ENCODE measurements at regions not wholly inside any gene's neighbourhood (a gene's known extent, or its start where the extent isn't known, plus 50 kb on each side); places are given as distances from the start of the nearest gene placed in this dataset.
A peak's percentile ranks its signal among the peaks of the same experiment; 100 is the strongest.

- H3K4me2 ChIP-seq (ENCODE audit: low read length), result no peak overlapping the region
- no peaks in the 10 kb centered on the region for H3K9me3 ChIP-seq (ENCODE audit: low read length)
- H3K79me2 ChIP-seq (ENCODE audit: insufficient read depth, low read depth, low read length), result no peaks in the 10 kb centered on the region
- no peaks in the 10 kb centered on the region for H4K20me1 ChIP-seq (ENCODE audit: insufficient read depth, low read length)
- no peaks in the 10 kb centered on the region for H3K36me3 ChIP-seq (ENCODE audit: insufficient read depth, low read length)
- no peak overlapping the region for H3K27ac ChIP-seq (ENCODE audit: low read depth, low read length, poor library complexity, severe bottlenecking)
- DNase-seq (ENCODE audit: low spot score), result peak; percentile 3
- H3K4me1 ChIP-seq (ENCODE audit: insufficient read depth, low read length, poor library complexity, severe bottlenecking), result no peaks in the 10 kb centered on the region
- no peak for TF ChIP-seq EZH2phosphoT487 (IDR thresholded peaks at IDR 0.05; ENCODE audit: borderline replicate concordance, low read depth, low read length)
- peak; percentile 70 for TF ChIP-seq CTCF (conservative IDR thresholded peaks at IDR 0.05; ENCODE audit: low read length)
- H2AFZ ChIP-seq (ENCODE audit: low read length), result no peak overlapping the region
- BruUV-seq (replicated peaks), result no TSS peak
- ChIA-PET CTCF (ENCODE audit: unreplicated experiment) (no interaction called here), POLR2A (no interaction called here)
- no peaks in the 10 kb centered on the region for H3K9me2 ChIP-seq (ENCODE audit: insufficient read depth, low read length)
- intact Hi-C loops (cut with micrococcal nuclease; ENCODE audit: unreplicated experiment), result loop anchor here (2.0 kb wide), 1 partner anchor 818 kb away; no protein-coding TSS in a partner anchor
- H3K4me3 ChIP-seq (ENCODE audit: low read depth, low read length, poor library complexity, severe bottlenecking), result no peak overlapping the region
Measured at GRCh38 chr18:60684843-60685513, 312.4 kb upstream of the MC4R start.

GRCh38 chr18:60686142-60686541, 313.6 kb upstream of the MC4R start:
- Histone ChIP-seq H3K36me3 (ENCODE audit: insufficient read depth, low read length) (no peaks in the 10 kb centered on the region), H3K4me2 (ENCODE audit: low read length) (no peak overlapping the region), H4K20me1 (ENCODE audit: insufficient read depth, low read length) (no peaks in the 10 kb centered on the region), H2AFZ (ENCODE audit: low read length) (no peak overlapping the region), H3K4me1 (ENCODE audit: insufficient read depth, low read length, poor library complexity, severe bottlenecking) (no peaks in the 10 kb centered on the region), H3K79me2 (ENCODE audit: insufficient read depth, low read depth, low read length) (no peaks in the 10 kb centered on the region), H3K9me2 (ENCODE audit: insufficient read depth, low read length) (no peaks in the 10 kb centered on the region), H3K27ac (ENCODE audit: low read depth, low read length, poor library complexity, severe bottlenecking) (no peak overlapping the region), H3K4me3 (ENCODE audit: low read depth, low read length, poor library complexity, severe bottlenecking) (no peak overlapping the region), H3K9me3 (ENCODE audit: low read length) (no peaks in the 10 kb centered on the region)
- ChIA-PET CTCF (ENCODE audit: unreplicated experiment) (no interaction called here), POLR2A (no interaction called here)
- no peak for DNase-seq (ENCODE audit: low spot score)
- TF ChIP-seq CTCF (conservative IDR thresholded peaks at IDR 0.05; ENCODE audit: low read length), result no peak
- TF ChIP-seq EZH2phosphoT487 (IDR thresholded peaks at IDR 0.05; ENCODE audit: borderline replicate concordance, low read depth, low read length), result no peak
- no TSS peak for BruUV-seq (replicated peaks)
- intact Hi-C loops (cut with micrococcal nuclease; ENCODE audit: unreplicated experiment), result no loop called here

- no peak for TF ChIP-seq EZH2phosphoT487 (IDR thresholded peaks at IDR 0.05; ENCODE audit: borderline replicate concordance, low read depth, low read length)
- no peak for TF ChIP-seq CTCF (conservative IDR thresholded peaks at IDR 0.05; ENCODE audit: low read length)
- POLR2A ChIA-PET, result no interaction called here
- no peaks in the 10 kb centered on the region for H3K4me1 ChIP-seq (ENCODE audit: insufficient read depth, low read length, poor library complexity, severe bottlenecking)
- no peaks in the 10 kb centered on the region for H3K79me2 ChIP-seq (ENCODE audit: insufficient read depth, low read depth, low read length)
- no peaks in the 10 kb centered on the region for H3K36me3 ChIP-seq (ENCODE audit: insufficient read depth, low read length)
- no peaks in the 10 kb centered on the region for H3K9me2 ChIP-seq (ENCODE audit: insufficient read depth, low read length)
- no TSS peak for BruUV-seq (replicated peaks)
- intact Hi-C loops (cut with micrococcal nuclease; ENCODE audit: unreplicated experiment), result no loop called here
- no peaks in the 10 kb centered on the region for H3K9me3 ChIP-seq (ENCODE audit: low read length)
- H3K4me3 ChIP-seq (ENCODE audit: low read depth, low read length, poor library complexity, severe bottlenecking), result no peak overlapping the region
- no peak overlapping the region for H3K27ac ChIP-seq (ENCODE audit: low read depth, low read length, poor library complexity, severe bottlenecking)
- no peak overlapping the region for H3K4me2 ChIP-seq (ENCODE audit: low read length)
- CTCF ChIA-PET (ENCODE audit: unreplicated experiment), result no interaction called here
- no peak overlapping the region for H2AFZ ChIP-seq (ENCODE audit: low read length)
- no peaks in the 10 kb centered on the region for H4K20me1 ChIP-seq (ENCODE audit: insufficient read depth, low read length)
- DNase-seq (ENCODE audit: low spot score), result no peak
Measured at GRCh38 chr18:60691061-60691460, 318.5 kb upstream of the MC4R start.

Measured in OCI-LY7 (cell line).